SH-SY5Y (cell line): ENCODE measurements at regions not wholly inside any gene's neighbourhood (a gene's known extent, or its start where the extent isn't known, plus 50 kb on each side); places are given as distances from the start of the nearest gene placed in this dataset.

Experiments used
- GATA2 ChIP-seq: IDR thresholded peaks from 2 replicates; pipeline ENCODE4 v1.6.1; 2011; ENCODE audit warnings: mild to moderate bottlenecking, low read depth, low read length
- GATA3 ChIP-seq: IDR thresholded peaks from 2 replicates; pipeline ENCODE4 v1.6.1; 2011; ENCODE audit warnings: low read depth, mild to moderate bottlenecking, low read length, moderate library complexity

- TF ChIP-seq GATA2 (peak; percentile 89), GATA3 (no peak)
Observed at GRCh38 chr13:74575729-74576125, 441.5 kb upstream of the KLF12 start.
